HG02885 (cell line): ENCODE measurements at regions not wholly inside any gene's neighbourhood (a gene's known extent, or its start where the extent isn't known, plus 50 kb on each side); places are given as distances from the start of the nearest gene placed in this dataset.

Experiments
- ATAC-seq: cut with Tn5 transposase; IDR thresholded peaks from one replicate; pipeline ENCODE4 v1.9.1; 2021; ENCODE audit warnings: mild to moderate bottlenecking; ENCODE audit not compliant: unreplicated experiment, poor library complexity

- ATAC-seq = no peak
Observed at GRCh38 chr2:225989809-225990208, 590.3 kb downstream of the NYAP2 start.

- ATAC-seq = no peak
Observed at GRCh38 chr2:225980372-225980771, 580.9 kb downstream of the NYAP2 start.

GRCh38 chr2:225971433-225971832 is 571.9 kb downstream of the NYAP2 start:
- no peak for ATAC-seq

- ATAC-seq = no peak
Observed at GRCh38 chr2:225948903-225949302, 549.4 kb downstream of the NYAP2 start.

GRCh38 chr2:225938991-225939390 is 539.5 kb downstream of the NYAP2 start:
- ATAC-seq = no peak

GRCh38 chr2:225937625-225938187 is 538.2 kb downstream of the NYAP2 start:
- no peak for ATAC-seq

GRCh38 chr2:225932811-225933413 is 533.4 kb downstream of the NYAP2 start:
- no peak for ATAC-seq

GRCh38 chr2:225930687-225931086 is 531.2 kb downstream of the NYAP2 start:
- ATAC-seq = no peak

GRCh38 chr2:225920621-225921220 is 521.2 kb downstream of the NYAP2 start:
- no peak for ATAC-seq

- ATAC-seq = no peak
Observed at GRCh38 chr2:225916692-225917091, 517.2 kb downstream of the NYAP2 start.

GRCh38 chr2:225911019-225911418 is 511.5 kb downstream of the NYAP2 start:
- no peak for ATAC-seq

- ATAC-seq = no peak
Observed at GRCh38 chr2:225895126-225895525, 495.6 kb downstream of the NYAP2 start.

GRCh38 chr2:225894236-225894980 is 494.9 kb downstream of the NYAP2 start:
- ATAC-seq = no peak

- no peak for ATAC-seq
Observed at GRCh38 chr2:225893151-225893550, 493.6 kb downstream of the NYAP2 start.

GRCh38 chr2:225891771-225892170 is 492.3 kb downstream of the NYAP2 start:
- no peak for ATAC-seq

- ATAC-seq = no peak
Observed at GRCh38 chr2:225891013-225891412, 491.5 kb downstream of the NYAP2 start.

- ATAC-seq = peak; percentile 89
Observed at GRCh38 chr2:225889452-225889851, 489.9 kb downstream of the NYAP2 start.

GRCh38 chr2:225867071-225867470 is 467.6 kb downstream of the NYAP2 start:
- no peak for ATAC-seq

GRCh38 chr2:225865468-225865867 is 466.0 kb downstream of the NYAP2 start:
- ATAC-seq = no peak

GRCh38 chr2:225864394-225864793 is 464.9 kb downstream of the NYAP2 start:
- ATAC-seq = no peak

- no peak for ATAC-seq
Observed at GRCh38 chr2:225842939-225843338, 443.4 kb downstream of the NYAP2 start.
